ENCODE measurements at regions not wholly inside any gene's neighbourhood (a gene's known extent, or its start where the extent isn't known, plus 50 kb on each side); places are given as distances from the start of the nearest gene placed in this dataset.
A peak's percentile ranks its signal among the peaks of the same experiment; 100 is the strongest.

GRCh38 chr5:101687349-101687985, 608.6 kb downstream of the SLCO4C1 start:
- no peak for TF ChIP-seq CTCF (IDR thresholded peaks at IDR 0.05; ENCODE audit: unreplicated experiment in 3 of 3)
- Mint-ChIP-seq H3K9me3 (no peaks in the 10 kb centered on the region), H3K4me3 (no peak overlapping the region), H3K27me3 (ENCODE audit: low read depth) (peaks cover 4% of the 10 kb centered on the region), H3K36me3 (ENCODE audit: low read depth) (no peaks in the 10 kb centered on the region), H3K27ac (no peak overlapping the region), H3K4me1 (peaks cover 7% of the 10 kb centered on the region)

- TF ChIP-seq CTCF (IDR thresholded peaks at IDR 0.05; ENCODE audit: unreplicated experiment in 3 of 3) = no peak
- Mint-ChIP-seq H3K27me3 (ENCODE audit: low read depth) (peaks cover 4% of the 10 kb centered on the region), H3K27ac (no peak overlapping the region), H3K4me3 (no peak overlapping the region), H3K36me3 (ENCODE audit: low read depth) (no peaks in the 10 kb centered on the region), H3K4me1 (peaks cover 7% of the 10 kb centered on the region), H3K9me3 (no peaks in the 10 kb centered on the region)
These were observed 609.4 kb downstream of the SLCO4C1 start for GRCh38 chr5:101686536-101687157.

- Mint-ChIP-seq H3K4me1 (peaks cover 5% of the 10 kb centered on the region), H3K36me3 (ENCODE audit: low read depth) (no peaks in the 10 kb centered on the region), H3K9me3 (no peaks in the 10 kb centered on the region), H3K4me3 (no peak overlapping the region), H3K27ac (no peak overlapping the region), H3K27me3 (ENCODE audit: low read depth) (peaks cover 8% of the 10 kb centered on the region)
- no peak for TF ChIP-seq CTCF (IDR thresholded peaks at IDR 0.05; ENCODE audit: unreplicated experiment in 3 of 3)
These were observed 616.3 kb downstream of the SLCO4C1 start for GRCh38 chr5:101679816-101680215.

- Mint-ChIP-seq H3K36me3 (ENCODE audit: low read depth) (no peaks in the 10 kb centered on the region), H3K4me1 (peaks cover 5% of the 10 kb centered on the region), H3K27ac (no peak overlapping the region), H3K4me3 (peak overlapping the region; percentile 9 to 46 (median 33)), H3K9me3 (no peaks in the 10 kb centered on the region), H3K27me3 (ENCODE audit: low read depth) (peaks cover 4% of the 10 kb centered on the region)
- TF ChIP-seq CTCF (IDR thresholded peaks at IDR 0.05; ENCODE audit: unreplicated experiment in 3 of 3) = peak; percentile 89 to 93 (median 92)
These were observed 617.4 kb downstream of the SLCO4C1 start for GRCh38 chr5:101678481-101679193.

GRCh38 chr5:101677961-101678360, 618.1 kb downstream of the SLCO4C1 start:
- TF ChIP-seq CTCF (IDR thresholded peaks at IDR 0.05; ENCODE audit: unreplicated experiment in 3 of 3) = no peak
- Mint-ChIP-seq H3K27ac (no peak overlapping the region), H3K27me3 (ENCODE audit: low read depth) (peaks cover 4% of the 10 kb centered on the region), H3K36me3 (ENCODE audit: low read depth) (no peaks in the 10 kb centered on the region), H3K4me1 (peaks cover 5% of the 10 kb centered on the region), H3K9me3 (no peaks in the 10 kb centered on the region), H3K4me3 (no peak overlapping the region)
